HG03571 (cell line): ENCODE measurements at regions not wholly inside any gene's neighbourhood (a gene's known extent, or its start where the extent isn't known, plus 50 kb on each side); places are given as distances from the start of the nearest gene placed in this dataset.
"Not testable (repeated sequence)": the region's sequence is repeated elsewhere in the genome, so short reads cannot be mapped to it uniquely, and the experiment has no call there.

Experiments
- ATAC-seq: cut with Tn5 transposase; IDR thresholded peaks from one replicate; pipeline ENCODE4 v1.9.1; 2021; ENCODE audit not compliant: unreplicated experiment

- ATAC-seq: no peak
Observed at GRCh38 chr5:102613661-102614060, 114.9 kb upstream of the SLCO6A1 start.

GRCh38 chr5:102617191-102618187, 118.7 kb upstream of the SLCO6A1 start:
- no peak for ATAC-seq

GRCh38 chr5:102622262-102622661, 123.5 kb upstream of the SLCO6A1 start:
- no peak for ATAC-seq

GRCh38 chr5:102623329-102624065, 124.7 kb upstream of the SLCO6A1 start:
- ATAC-seq: no peak

GRCh38 chr5:102624405-102624804, 125.6 kb upstream of the SLCO6A1 start:
- no peak for ATAC-seq

- ATAC-seq: no peak
Observed at GRCh38 chr5:102625468-102625867, 126.7 kb upstream of the SLCO6A1 start.

- no peak for ATAC-seq
Observed at GRCh38 chr5:102625928-102626327, 127.1 kb upstream of the SLCO6A1 start.

- no peak for ATAC-seq
Observed at GRCh38 chr5:102627315-102627714, 127.8 kb upstream of the PAM start.

GRCh38 chr5:102628441-102629175, 126.5 kb upstream of the PAM start:
- ATAC-seq: no peak

- no peak for ATAC-seq
Observed at GRCh38 chr5:102629827-102630605, 125.1 kb upstream of the PAM start.

- not testable (repeated sequence) for ATAC-seq
Observed at GRCh38 chr5:102635399-102635798, 119.7 kb upstream of the PAM start.

- ATAC-seq: no peak
Observed at GRCh38 chr5:102638316-102638715, 116.8 kb upstream of the PAM start.

GRCh38 chr5:102638912-102639652, 116.0 kb upstream of the PAM start:
- no peak for ATAC-seq

GRCh38 chr5:102649731-102650130, 105.4 kb upstream of the PAM start:
- ATAC-seq: no peak

- no peak for ATAC-seq
Observed at GRCh38 chr5:102651466-102651865, 103.6 kb upstream of the PAM start.

- no peak for ATAC-seq
Observed at GRCh38 chr5:102654559-102655349, 100.4 kb upstream of the PAM start.

- no peak for ATAC-seq
Observed at GRCh38 chr5:102659151-102659550, 96.0 kb upstream of the PAM start.

GRCh38 chr5:102660111-102660510, 95.0 kb upstream of the PAM start:
- ATAC-seq: no peak
